K562 (cell line): ENCODE measurements at regions not wholly inside any gene's neighbourhood (a gene's known extent, or its start where the extent isn't known, plus 50 kb on each side); places are given as distances from the start of the nearest gene placed in this dataset.

Experiments
- ATAC-seq: fragments of 200-7000 bp; cut with Tn5 transposase; 3 replicates; pipeline ENCODE4 v1.9.1; 2020; ENCODE audit warnings: moderate library complexity
- BruUV-seq: library from RNA; stranded (reverse); fragments of 400-500 nt; replicated peaks from 2 replicates; lab custom pipeline; 2021; lab: Mats Ljungman, UMichigan
- CTCF ChIA-PET: fragments of 300-600 bp; formaldehyde crosslinking; extraction: SDS; loops from one replicate; lab custom pipeline; 2021; ENCODE audit warnings: low intra/inter-chr PET ratio; lab: Yijun Ruan, JAX
- POLR2A ChIA-PET: fragments of 300-600, 350-650 bp; sonication (Branson Sonifier 250); formaldehyde crosslinking; extraction: SDS; loops from one replicate; lab custom pipeline; 2021; ENCODE audit warnings: antibody characterized with exemption, inconsistent platforms; lab: Yijun Ruan, JAX
- DNase-seq, 4 experiments: peaks; one replicate each; pipeline versions ENCODE4 v3.0.0 to v3.0.0-alpha.2; 2011 to 2018; ENCODE audit warnings: low spot score in 3 of 4, mixed read lengths in 3 of 4; ENCODE audit errors: extremely low read depth in 1 of 4
- FAIRE-seq: peaks from 2 replicates; lab custom pipeline; 2011; peaks lifted over from hg19 to GRCh38; lab: Jason Lieb, UNC
- H2AFZ ChIP-seq: 2 replicates; pipeline ENCODE4 v1.6.0; 2011; ENCODE audit warnings: low read depth, low read length, control low read depth, inconsistent platforms
- H3K27ac ChIP-seq: fragments of 200-600 bp; 3 replicates; pipeline ENCODE4 v1.8.0; 2011; ENCODE audit warnings: low read depth, mild to moderate bottlenecking, control low read depth, inconsistent platforms, low read length, moderate library complexity, mixed read lengths; ENCODE audit errors: extremely low read depth
- H3K27me3 ChIP-seq, 2 experiments: fragments of 300-600 bp in 1 of 2; 2 replicates in 1 of 2; 3 replicates in 1 of 2; pipeline versions ENCODE4 v1.6.0 to v1.8.0; 2011; ENCODE audit warnings: inconsistent platforms in 2 of 2, low read length in 2 of 2, mild to moderate bottlenecking in 1 of 2, mixed read lengths in 1 of 2, moderate library complexity in 1 of 2; ENCODE audit not compliant: control insufficient read depth in 2 of 2, insufficient read depth in 2 of 2
- H3K36me3 ChIP-seq: fragments of 300-600 bp; 3 replicates; pipeline ENCODE4 v1.8.0; 2011; ENCODE audit warnings: mild to moderate bottlenecking, low read length, inconsistent platforms; ENCODE audit not compliant: control insufficient read depth, insufficient read depth
- H3K4me1 ChIP-seq, 2 experiments: fragments of 200-600 bp in 1 of 2; replicated peaks in 1 of 2; 2 replicates in 1 of 2; 3 replicates in 1 of 2; pipeline versions ENCODE4 v1.5.1 to v1.8.0; 2011; ENCODE audit warnings: inconsistent platforms in 2 of 2, low read length in 2 of 2, mild to moderate bottlenecking in 1 of 2, mixed read lengths in 1 of 2, moderate library complexity in 1 of 2; ENCODE audit not compliant: control insufficient read depth in 2 of 2, insufficient read depth in 2 of 2
- H3K4me2 ChIP-seq: 2 replicates; pipeline ENCODE4 v1.6.1; 2011; ENCODE audit warnings: low read length, control low read depth, inconsistent platforms, mixed read lengths; ENCODE audit not compliant: insufficient read depth
- H3K4me3 ChIP-seq: fragments of 200-600 bp; sonication (generic), shearing (Covaris generic); 2 replicates; pipeline ENCODE4 v1.5.1; 2016; ENCODE audit warnings: control low read depth, inconsistent platforms
- H3K79me2 ChIP-seq: fragments of 200-600 bp; 3 replicates; pipeline ENCODE4 v1.8.0; 2011; ENCODE audit warnings: low read length, inconsistent platforms; ENCODE audit not compliant: control insufficient read depth, insufficient read depth
- H3K9ac ChIP-seq, 2 experiments: 2 replicates each; pipeline versions ENCODE4 v1.6.0 to v1.6.1; 2011; ENCODE audit warnings: low read depth in 2 of 2, low read length in 2 of 2, control low read depth in 1 of 2, inconsistent platforms in 1 of 2, mild to moderate bottlenecking in 1 of 2, mixed read lengths in 1 of 2; ENCODE audit not compliant: insufficient read depth in 1 of 2
- H3K9me1 ChIP-seq: one replicate; pipeline ENCODE4 v1.6.0; 2011; ENCODE audit warnings: inconsistent platforms, mild to moderate bottlenecking, low read length, moderate library complexity; ENCODE audit not compliant: control insufficient read depth, insufficient read depth
- H3K9me3 ChIP-seq: replicated peaks from 2 replicates; pipeline ENCODE4 v1.5.1; 2011; ENCODE audit warnings: low read depth, low read length, inconsistent platforms; ENCODE audit not compliant: control insufficient read depth, insufficient read depth
- H4K20me1 ChIP-seq: replicated peaks from 2 replicates; pipeline ENCODE4 v1.6.1; 2011; ENCODE audit warnings: low read length, inconsistent platforms, mixed read lengths; ENCODE audit not compliant: control insufficient read depth, insufficient read depth
- C11orf30 ChIP-seq: fragments of 450-650 bp; IDR thresholded peaks from 2 replicates; pipeline ENCODE4 v1.6.1; 2016; ENCODE audit warnings: low read depth, mild to moderate bottlenecking
- CCAR2 ChIP-seq: fragments of 200-400 bp; formaldehyde crosslinking; IDR thresholded peaks from 2 replicates; pipeline ENCODE4 v1.6.1; 2017; ENCODE audit warnings: mild to moderate bottlenecking, low read depth, low read length
- CREM ChIP-seq: IDR thresholded peaks from 2 replicates; pipeline ENCODE4 v1.6.1; 2014; ENCODE audit warnings: antibody characterized with exemption, low read depth
- DLX4 ChIP-seq: fragments of 250-450 bp; sonication (Bioruptor Pico); IDR thresholded peaks from 2 replicates; pipeline ENCODE4 v1.6.1; 2021; ENCODE audit warnings: mild to moderate bottlenecking
- DMBX1 ChIP-seq: fragments of 250-450 bp; sonication (Bioruptor Pico); IDR thresholded peaks from 2 replicates; pipeline ENCODE4 v1.8.0; 2022; ENCODE audit warnings: inconsistent platforms, mild to moderate bottlenecking, moderate library complexity, borderline replicate concordance
- FOXK1 ChIP-seq: sonication (generic); formaldehyde crosslinking; IDR thresholded peaks from 2 replicates; pipeline ENCODE4 v1.8.0; 2022; ENCODE audit warnings: missing genetic modification reagents, mild to moderate bottlenecking, borderline replicate concordance
- GTF2B ChIP-seq: IDR thresholded peaks from 2 replicates; pipeline ENCODE4 v1.6.1; 2011; ENCODE audit not compliant: insufficient read length; ENCODE audit errors: extremely low read depth
- HDAC2 ChIP-seq: fragments of 450-650 bp; IDR thresholded peaks from 2 replicates; pipeline ENCODE4 v1.6.1; 2016; ENCODE audit warnings: mild to moderate bottlenecking
- RFX1 ChIP-seq: fragments of 450-650 bp; IDR thresholded peaks from 2 replicates; pipeline ENCODE4 v1.6.1; 2016; ENCODE audit warnings: mild to moderate bottlenecking, moderate library complexity
- SAP30 ChIP-seq: fragments of 200-600 bp; sonication (generic); IDR thresholded peaks from 2 replicates; pipeline ENCODE4 v1.6.1; 2012; ENCODE audit warnings: borderline replicate concordance, low read depth, mild to moderate bottlenecking, moderate library complexity, low read length, control low read depth, inconsistent platforms; ENCODE audit not compliant: insufficient read depth, poor library complexity, severe bottlenecking
- STAG1 ChIP-seq: sonication (generic); formaldehyde crosslinking; IDR thresholded peaks from 2 replicates; pipeline ENCODE4 v1.5.0; 2020; ENCODE audit warnings: missing genetic modification reagents, borderline replicate concordance
- ZKSCAN1 ChIP-seq: fragments of 150-350 bp; IDR thresholded peaks from 2 replicates; pipeline ENCODE4 v1.6.1; 2016; ENCODE audit warnings: low read depth, low read length
- ZNF3 ChIP-seq: fragments of 250-450 bp; sonication (Bioruptor Pico); IDR thresholded peaks from 2 replicates; pipeline ENCODE4 v1.5.0; 2021; ENCODE audit warnings: mild to moderate bottlenecking, moderate library complexity
- WGBS: fragments of 100-300 bp; shearing (Covaris generic); methylation state at CpG from one replicate; pipeline ENCODE4 v1.1.6; 2016; ENCODE audit warnings: low coverage, mixed read lengths; ENCODE audit not compliant: insufficient coverage; ENCODE audit errors: missing lambda C conversion rate; 5-methylcytosine and 5-hydroxymethylcytosine counted together
- in situ Hi-C: fragments of 300-500 bp; cut with MboI; formaldehyde crosslinking; loops from 4 replicates; pipeline ENCODE4 v1.15.0; 2018; ENCODE audit warnings: inconsistent platforms, mixed read lengths
- intact Hi-C: fragments of 100-400 bp; cut with micrococcal nuclease; formaldehyde crosslinking; loops from 2 replicates; pipeline ENCODE4 v1.14.2; 2022

DNA sequence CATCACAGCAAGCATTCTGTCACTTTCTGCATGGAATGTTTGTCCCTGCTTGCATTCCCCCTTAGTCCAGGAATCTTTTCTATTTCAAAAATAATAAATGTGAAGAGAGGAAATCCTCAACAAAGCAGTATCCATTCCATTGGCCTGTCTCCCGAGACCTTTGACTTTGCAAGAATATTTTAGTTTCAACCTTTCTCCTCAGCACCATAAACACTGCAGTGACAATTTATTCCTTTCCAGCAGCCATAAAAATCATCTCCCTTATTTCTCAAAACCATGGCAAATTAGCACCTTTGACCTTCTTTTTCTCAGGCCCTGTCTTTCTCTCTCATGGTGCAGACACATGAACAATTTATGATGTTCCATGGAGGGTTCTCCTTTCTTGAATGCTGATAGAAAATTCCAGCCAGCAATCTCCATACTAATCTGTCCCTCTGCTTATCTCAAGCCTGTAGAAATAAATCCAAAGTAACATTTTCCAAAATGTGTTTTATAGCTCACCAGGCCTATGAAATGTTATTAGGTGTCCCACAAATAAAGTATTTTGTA lies 352.1 kb upstream of the CCL2 start:
- TF ChIP-seq HDAC2 (no peak), RFX1 (0 out of 2 replicates have a peak, but pooled peaks have one; percentile 6)
- no peak overlapping the region; the same call in 2 of the 3 replicates for H3K27ac ChIP-seq
- FAIRE-seq (no peak), DNase-seq (no peak), ATAC-seq (no peak)
- intact Hi-C loops: no loop called here
- H3K9me3 ChIP-seq: no peaks in the 10 kb centered on the region
- WGBS: 93% methylated on average over 1 of the region's 1 CpG
- ChIA-PET CTCF (no interaction called here), POLR2A (interaction anchor here (1.0 kb wide), 1 partner anchor 10 kb away, joined by 3 read pairs; no protein-coding TSS in a partner anchor)
- H3K9me1 ChIP-seq: no peaks in the 10 kb centered on the region
- H3K4me3 ChIP-seq: no peak overlapping the region
- no peaks in the 10 kb centered on the region for H4K20me1 ChIP-seq
- no peaks in the 10 kb centered on the region for H3K27me3 ChIP-seq
- H3K36me3 ChIP-seq: no peaks in the 10 kb centered on the region
- H3K4me2 ChIP-seq: no peak overlapping the region
- H3K79me2 ChIP-seq: no peaks in the 10 kb centered on the region
- H2AFZ ChIP-seq: no peak overlapping the region
- H3K9ac ChIP-seq: 0 out of 4 replicates have a peak overlapping the region, but pooled peaks of 1 of the 2 experiments have one; percentile 12
- in situ Hi-C loops: no loop called here
- peaks cover 39 to 82% of the 10 kb centered on the region in 2 experiments; a peak in 4 of 5 replicates for H3K4me1 ChIP-seq
- no TSS peak for BruUV-seq

DNA sequence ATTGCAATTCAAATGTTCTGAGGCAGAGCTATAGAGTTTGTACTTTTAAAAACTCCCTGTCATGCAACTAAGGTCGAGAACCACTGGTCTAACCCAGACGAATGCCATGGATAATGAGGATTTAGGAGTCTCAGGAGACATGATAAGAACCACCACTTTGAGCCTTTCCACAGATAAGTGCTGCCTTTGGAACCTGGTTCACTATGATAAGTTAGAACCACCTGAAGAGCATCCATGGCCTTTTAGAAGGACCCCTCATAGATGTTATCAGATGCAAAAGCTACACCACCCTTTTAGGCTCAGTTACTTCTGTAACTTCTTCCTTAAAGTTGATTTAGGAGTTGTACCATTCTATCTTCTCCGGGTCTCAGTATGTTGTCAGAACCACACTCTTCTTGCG lies 350.6 kb upstream of the CCL2 start:
- H3K36me3 ChIP-seq: no peaks in the 10 kb centered on the region
- H2AFZ ChIP-seq: no peak overlapping the region
- in situ Hi-C loops (no loop called here), intact Hi-C loops (loop anchor here (2.0 kb wide), 1 partner anchor 16 kb away; no protein-coding TSS in a partner anchor)
- ChIA-PET POLR2A (interaction anchor here (0.9 to 2.5 kb wide), 7 partner anchors 8 to 37 kb away, joined by 3 to 21 read pairs (median 5); no protein-coding TSS in a partner anchor), CTCF (no interaction called here)
- DNase-seq: peak; percentile 35 to 86 (median 58)
- peaks cover 37 to 89% of the 10 kb centered on the region in 2 experiments; a peak in 4 of 5 replicates for H3K4me1 ChIP-seq
- no peak overlapping the region for H3K4me3 ChIP-seq
- WGBS: 5% methylated on average over 4 of the region's 4 CpGs
- peak overlapping the region in 1 of 2 experiments; percentile 45; a peak in 2 of 4 replicates for H3K9ac ChIP-seq
- no peaks in the 10 kb centered on the region for H3K79me2 ChIP-seq
- H3K27ac ChIP-seq: peak overlapping the region; percentile 81
- no peaks in the 10 kb centered on the region for H4K20me1 ChIP-seq
- H3K9me1 ChIP-seq: no peaks in the 10 kb centered on the region
- no peaks in the 10 kb centered on the region for H3K9me3 ChIP-seq
- BruUV-seq: no TSS peak
- ATAC-seq: peak; percentile 46
- H3K27me3 ChIP-seq: no peaks in the 10 kb centered on the region
- H3K4me2 ChIP-seq: peak overlapping the region; percentile 68
- FAIRE-seq: peak; percentile 82
- no peak for TF ChIP-seq STAG1
- TF ChIP-seq C11orf30: no peak
- no peak for TF ChIP-seq ZKSCAN1
- TF ChIP-seq CCAR2: no peak
- no peak for TF ChIP-seq FOXK1 (CRISPR knock-in tag)
- peak; percentile 72; the same call in 1 of the 2 replicates for TF ChIP-seq DMBX1 (CRISPR knock-in tag)
- no peak for TF ChIP-seq GTF2B
- no peak for TF ChIP-seq DLX4 (CRISPR knock-in tag)
- TF ChIP-seq CREM: peak; percentile 48; the same call in 1 of the 2 replicates
- no peak for TF ChIP-seq ZNF3 (CRISPR knock-in tag)
- TF ChIP-seq SAP30: no peak
